H4 (cell line): ENCODE measurements at regions not wholly inside any gene's neighbourhood (a gene's known extent, or its start where the extent isn't known, plus 50 kb on each side); places are given as distances from the start of the nearest gene placed in this dataset.

Experiments used
- DNase-seq: peaks from one replicate; pipeline ENCODE4 v3.0.0-alpha.2; 2015; ENCODE audit warnings: low spot score

DNA sequence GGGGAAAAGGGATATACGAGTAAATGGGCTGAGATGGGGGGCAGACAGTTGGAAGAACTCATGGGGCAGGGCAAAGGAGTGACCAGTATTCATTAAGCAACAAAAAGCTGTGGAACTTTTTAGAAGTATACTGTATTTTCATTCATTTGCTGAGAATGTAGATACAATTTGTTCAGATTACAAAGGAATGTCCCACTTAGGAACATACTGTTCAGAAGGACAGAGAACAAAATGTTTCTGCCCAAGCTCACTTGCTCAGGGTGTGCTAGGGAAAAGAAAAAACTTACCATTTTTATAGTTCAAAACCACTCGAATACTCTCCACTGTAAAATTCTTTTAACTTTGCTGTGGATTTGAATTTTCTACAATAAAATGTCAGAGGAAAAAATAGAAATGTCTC, 135.2 kb upstream of the AFF2 start:
- no peak for DNase-seq

DNA sequence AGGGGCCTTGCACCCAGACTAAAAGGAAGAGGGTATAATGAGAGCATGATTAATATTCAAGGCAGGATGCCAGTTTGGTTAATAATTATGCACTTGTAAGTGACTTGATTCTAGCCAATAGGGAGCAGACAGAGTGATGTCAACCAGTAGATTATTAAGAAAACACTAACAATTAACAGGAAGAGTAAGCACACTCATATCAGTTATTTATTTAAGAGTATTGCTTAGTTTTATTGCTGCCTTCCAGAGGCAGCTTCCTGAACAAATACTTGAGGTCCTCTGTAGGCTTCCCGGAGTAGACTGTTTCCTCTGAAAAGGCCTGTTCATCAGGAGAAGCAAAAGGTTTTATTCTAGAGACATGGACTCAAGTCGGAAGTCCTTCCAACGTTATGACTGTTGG, 129.1 kb upstream of the AFF2 start:
- no peak for DNase-seq

DNA sequence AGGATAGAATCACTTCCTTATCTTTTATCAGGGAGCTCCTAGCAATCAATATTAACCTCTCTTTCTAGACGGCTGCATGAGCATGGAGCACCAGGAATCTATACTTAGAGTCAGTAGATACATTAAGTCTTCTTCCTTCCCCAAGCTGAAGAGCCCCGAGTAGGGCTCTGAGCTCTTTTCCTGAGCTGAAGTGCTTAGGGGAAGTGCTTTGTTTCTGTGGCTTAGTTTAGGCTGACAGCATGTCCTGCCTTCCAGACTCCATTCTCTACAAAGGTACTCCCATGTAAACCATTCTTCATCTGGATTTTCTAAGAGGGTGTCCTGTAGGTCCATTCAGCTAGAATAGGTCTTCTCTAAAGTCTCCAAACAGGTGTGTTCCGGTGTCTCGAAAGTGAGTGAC, 127.5 kb upstream of the AFF2 start:
- no peak for DNase-seq

DNA sequence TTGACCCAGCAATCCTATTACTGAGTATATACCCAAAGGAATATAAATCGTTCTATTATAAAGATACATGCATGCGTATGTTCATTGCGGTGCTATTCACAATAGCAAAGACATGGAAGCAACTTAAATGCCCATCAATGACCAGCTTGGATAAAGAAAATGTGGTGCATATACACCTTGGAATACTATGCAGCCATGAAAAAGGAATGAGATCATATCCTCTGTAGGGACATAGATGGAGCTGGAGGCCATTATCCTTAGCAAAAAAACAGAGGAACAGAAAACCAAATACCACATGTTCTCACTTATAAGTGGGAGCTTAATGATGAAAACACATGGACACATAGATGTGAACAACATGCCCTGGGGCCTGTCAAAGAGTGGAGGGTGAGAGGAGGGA, 124.1 kb upstream of the AFF2 start:
- DNase-seq, result no peak

DNA sequence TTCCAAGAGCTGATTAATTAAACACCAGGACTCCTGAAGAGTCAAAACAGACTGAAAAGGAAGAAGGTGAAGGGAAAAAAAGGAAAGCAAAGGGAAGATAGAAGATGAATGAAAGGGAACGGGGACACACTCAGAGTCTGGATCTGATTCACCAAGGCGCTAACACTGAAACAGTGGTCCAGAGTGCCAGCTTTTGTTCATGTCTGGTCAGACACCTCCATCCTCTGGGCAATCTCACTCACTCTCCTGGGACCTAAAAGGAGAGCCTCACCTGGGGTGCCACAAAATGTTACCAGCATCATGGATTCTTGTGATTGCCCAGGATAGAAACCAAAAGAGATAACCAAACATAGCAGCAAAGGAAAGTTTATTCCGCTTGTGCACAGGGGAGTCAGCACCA, 120.3 kb upstream of the AFF2 start:
- no peak for DNase-seq

DNA sequence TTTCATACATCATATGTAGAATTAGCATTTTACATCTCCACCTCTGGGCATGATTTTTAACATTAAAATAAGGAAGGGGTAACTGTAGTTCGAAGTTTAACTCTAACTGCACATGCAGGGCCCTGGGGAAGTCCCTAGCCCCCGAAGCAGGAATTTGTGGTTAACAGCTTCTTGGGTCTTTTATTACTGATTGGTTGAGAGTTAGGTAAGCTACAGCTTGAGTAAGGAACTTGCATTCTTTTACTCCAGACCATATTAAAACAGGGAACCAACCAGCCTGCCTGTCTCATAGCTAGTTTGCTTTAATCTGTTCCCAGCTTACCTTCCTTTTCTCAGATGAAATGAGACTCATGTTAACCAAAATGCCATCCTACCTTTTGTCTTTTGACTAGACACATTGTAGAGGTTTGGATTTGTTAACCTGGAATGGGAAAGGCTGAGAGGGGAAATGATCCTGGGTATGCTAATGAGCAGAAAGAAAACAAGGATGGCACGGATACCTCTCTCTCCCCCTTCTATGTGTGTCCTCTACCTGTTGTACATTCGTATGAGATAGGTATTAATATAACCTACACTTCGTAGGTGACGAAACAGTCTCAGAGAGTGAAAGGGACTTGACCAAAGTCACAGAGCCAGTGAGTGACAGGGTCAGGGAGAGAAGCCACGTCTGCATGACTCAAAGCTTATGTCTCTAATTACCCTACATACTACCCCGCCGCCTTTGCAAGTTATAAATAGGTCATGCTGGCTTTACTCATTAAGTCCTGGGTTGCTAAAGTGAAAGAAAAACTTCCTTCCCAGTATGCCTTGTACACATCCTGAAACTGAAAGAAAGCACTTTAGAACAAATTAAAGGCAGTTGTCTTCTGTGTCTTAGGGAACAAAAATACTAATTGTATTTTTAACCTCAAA, 119.5 kb upstream of the AFF2 start:
- DNase-seq, result peak; percentile 13

DNA sequence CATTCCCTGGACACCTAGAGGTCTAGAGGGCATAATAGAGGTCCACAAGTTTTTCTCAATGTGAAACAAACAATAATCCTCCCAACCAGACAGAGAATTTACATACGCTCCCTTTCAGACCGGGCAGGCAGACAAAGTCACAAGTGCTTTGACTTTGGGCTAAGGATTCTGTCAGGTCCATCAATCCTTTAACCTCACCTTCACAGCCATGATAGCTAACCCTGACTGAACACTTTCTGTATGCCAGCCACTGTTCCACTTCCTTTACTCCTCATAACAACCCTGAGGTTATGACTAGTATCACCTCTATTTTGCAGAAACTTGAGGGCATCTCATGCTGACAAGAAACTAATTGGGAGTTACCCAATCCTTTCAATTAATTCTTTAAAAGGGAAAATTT, 118.8 kb upstream of the AFF2 start:
- no peak for DNase-seq

DNA sequence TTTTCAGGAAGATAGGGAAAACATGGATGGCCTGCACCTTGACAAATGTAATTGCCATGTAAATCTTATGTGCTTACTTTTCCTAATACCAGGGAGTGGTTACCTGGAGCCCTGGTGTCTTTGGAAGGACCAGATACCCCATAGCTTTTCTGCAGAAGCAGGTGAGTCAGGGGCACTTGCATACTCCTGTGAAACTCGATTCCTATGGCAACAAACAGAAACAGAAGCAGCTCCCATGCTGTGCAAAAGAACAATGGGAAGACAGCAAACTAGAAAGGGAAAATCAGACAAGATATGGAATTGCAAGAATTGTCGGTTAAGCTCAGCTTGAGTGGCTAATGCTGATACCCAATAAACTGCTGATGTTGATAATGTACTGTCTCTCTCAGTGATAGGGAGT, 117.4 kb upstream of the AFF2 start:
- DNase-seq, result no peak

DNA sequence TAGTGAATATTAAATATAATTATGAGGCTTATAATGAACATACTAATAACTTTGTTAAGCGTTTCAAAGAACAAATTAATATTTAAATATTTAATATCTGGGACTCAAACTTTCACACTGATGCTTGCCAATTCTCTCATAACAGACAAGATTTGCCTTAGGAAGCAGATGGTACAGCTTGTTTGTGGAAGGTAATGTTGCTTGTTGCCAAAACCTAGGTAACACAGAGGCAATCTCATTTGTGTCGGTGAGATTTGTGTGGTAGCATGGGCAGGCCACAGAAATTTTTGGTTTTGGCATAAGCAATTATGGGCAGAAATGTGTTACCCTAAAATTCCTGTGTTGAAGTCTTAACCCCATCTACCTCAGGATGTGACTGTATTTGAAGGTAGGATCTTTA, 114.9 kb upstream of the AFF2 start:
- no peak for DNase-seq

DNA sequence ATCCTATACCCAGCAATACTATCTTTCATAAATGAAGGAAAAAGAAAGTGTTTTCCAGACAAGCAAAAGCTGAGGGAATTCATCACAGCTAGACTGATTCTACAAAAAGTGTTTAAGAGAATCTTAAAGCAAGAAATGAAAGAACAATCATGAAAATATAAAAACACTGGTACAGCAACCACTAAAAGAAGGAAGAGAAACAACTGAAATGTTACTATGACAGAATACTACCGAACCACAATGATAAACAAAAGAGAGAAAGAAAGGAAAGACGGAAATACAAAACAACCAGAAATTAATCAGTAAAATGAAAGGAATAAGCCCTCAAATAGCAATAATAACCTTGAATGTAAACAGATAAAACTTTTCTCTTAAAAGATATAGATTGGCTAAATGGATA, 110.8 kb upstream of the AFF2 start:
- DNase-seq, result no peak

DNA sequence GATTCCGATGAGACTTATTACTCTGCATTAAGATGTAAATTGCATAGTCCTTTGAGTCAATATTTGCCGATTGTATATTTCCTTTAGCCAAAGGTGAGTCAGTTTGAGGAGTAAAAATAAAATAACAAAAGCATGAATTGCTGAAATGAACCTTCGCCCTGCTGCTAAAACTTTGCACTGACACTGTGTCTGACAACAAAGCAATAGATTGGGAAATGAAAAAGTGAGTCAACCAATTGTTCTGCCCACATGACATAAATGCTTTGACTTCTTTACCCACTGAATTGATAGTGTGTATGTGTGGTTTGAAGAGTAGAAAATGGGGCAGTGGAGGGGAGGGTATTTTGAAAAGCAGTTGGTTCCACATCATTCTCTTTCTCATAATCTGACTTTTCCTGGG, 88.4 kb upstream of the AFF2 start:
- no peak for DNase-seq

DNA sequence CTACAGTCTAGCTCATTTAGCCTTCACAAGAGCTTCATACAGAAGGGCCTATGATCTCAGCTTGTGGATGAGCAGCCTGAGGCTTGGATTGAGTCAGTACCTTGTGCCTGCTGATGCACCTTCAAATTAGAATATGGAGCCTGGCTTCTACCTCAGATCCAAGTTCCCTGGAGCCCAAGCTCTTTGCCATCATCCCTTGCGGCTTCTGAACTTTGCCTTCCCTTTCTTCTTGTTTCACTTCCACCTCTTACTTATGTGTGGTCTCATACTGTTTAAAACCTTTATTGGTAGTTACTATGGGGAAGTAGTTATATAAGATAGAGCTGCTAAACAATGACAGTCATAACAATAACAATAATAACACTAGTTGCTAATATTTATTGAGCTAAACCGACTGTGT, 84.3 kb upstream of the AFF2 start:
- DNase-seq, result no peak

DNA sequence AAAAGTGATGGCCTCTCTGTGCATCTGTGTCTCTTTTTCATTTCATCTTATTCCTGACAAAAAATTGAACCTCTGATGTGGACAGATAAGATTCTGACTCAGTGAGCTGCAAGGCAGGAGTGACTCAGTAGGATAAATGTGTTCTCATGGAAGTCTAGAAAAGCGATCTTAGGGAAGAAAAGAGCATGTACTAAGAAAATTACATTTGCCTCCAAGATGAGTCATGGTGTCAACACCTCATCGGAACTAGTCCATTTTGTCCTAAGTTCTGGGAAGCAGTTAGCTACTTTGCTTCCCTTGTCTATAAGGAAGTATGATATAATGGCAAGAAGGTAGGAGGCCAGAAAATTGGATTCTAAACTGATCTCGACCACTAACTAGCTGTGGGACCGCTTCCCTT, 83.5 kb upstream of the AFF2 start:
- no peak for DNase-seq

DNA sequence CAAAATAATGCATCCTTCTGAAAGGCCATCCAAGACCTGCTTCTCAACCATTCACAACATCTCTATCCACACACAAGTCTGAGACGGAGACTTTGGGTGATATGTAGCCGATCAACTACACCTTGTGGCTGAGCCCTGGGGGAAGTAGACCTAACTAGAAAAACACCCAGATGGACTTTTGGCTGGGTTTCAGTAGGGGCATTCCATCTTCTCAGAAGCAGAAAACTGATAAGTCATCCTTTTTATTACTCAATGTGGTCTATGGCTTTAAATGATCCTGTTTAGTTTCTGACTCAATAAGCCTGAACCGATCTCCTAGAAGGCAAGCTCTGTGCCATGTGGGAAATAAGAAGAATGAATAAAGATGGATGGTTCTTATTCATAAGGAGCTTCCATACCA, 82.5 kb upstream of the AFF2 start:
- no peak for DNase-seq

DNA sequence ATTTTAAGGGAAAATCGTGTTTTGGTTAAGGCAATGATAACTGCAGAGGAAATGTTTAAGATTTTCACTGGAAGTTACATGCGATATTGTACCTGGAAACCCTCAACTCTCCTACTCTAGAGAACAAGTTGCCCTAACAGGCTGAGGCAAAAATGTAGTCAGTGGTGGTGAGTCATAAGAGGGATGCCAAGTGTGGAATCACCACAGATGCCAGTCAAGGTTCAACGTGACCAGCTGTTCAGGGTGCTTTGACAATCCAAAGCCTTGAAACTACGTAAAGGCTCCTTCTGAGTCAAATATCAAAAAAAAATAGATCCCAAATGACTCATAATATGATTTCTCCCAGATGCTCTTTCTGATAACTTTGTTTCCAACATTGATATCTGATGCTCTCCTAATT, 77.9 kb upstream of the AFF2 start:
- DNase-seq, result no peak

DNA sequence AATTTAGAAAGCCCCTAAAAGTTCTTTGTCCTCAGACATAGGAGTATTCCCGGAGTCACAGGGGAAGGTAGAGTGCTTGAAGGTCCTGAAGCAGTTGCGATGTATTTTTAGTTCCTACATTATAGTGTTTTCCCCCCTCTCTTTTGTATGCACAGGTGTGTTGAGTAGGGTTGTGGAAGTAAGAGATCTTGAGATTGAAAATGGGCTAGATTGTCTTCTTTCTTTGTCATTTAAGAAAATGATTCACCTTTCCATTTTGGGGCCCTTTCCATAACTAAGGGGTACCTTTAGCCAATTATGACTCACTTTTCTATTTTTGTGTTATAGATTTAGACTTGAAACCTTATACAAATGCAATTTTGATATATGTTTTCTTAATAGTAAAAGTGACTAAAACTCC, 75.8 kb upstream of the AFF2 start:
- DNase-seq, result no peak

DNA sequence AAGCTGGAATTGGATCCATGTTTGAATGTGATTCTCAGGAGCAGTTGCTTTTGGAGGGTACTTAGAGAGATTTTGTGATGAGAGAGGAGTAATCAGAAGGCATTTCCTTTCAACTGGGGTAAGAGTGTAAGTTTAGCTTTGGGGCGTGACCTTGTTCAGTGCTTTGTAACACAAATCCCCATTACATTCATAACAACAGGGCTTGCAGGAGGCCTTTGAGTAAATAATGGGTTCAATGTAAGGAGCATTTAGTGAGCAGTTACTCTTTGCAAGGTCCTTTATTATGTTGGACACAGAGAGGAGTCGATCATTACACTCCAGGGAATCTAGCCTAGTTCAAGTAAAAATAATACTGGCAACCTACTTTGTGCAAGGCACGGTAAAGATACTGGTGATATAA, 74.0 kb upstream of the AFF2 start:
- no peak for DNase-seq

DNA sequence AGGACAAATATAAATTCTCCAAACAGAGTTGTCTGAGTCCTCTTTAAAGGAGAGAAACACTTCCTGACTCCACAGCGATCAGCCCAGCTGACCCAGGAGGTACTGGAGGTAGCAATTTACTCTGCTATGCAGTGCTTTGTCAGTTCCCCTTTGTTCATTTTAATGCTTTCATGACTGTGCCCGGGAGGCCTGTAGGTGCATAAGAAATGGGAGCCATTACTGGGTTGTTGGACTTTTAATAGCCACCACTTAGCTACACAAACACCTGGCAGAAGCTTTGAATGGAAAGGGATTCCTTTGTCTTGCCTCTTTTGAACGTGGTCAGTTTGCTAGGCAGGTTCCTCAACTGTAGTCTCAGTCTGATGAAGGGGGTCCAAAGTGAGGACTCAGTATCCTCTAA, 59.0 kb upstream of the AFF2 start:
- no peak for DNase-seq

DNA sequence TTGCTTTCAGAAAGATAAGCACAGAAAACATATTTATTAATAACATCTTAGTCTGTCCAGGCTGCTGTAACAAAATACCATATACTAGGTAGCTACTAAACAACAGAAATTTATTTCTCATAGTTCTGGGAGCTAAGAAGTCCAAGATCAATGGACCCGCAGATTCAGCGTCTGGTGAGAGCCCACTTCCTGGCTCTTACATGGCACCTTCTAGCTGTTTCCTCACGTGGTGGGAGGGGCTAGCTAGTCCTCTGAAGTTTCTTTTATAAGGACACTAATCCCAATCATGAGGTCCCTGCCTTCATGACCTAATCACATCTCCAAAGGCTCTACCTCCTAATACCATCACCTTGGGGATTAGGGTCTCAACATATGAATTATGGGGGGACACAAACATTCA, 57.2 kb upstream of the AFF2 start:
- DNase-seq, result no peak

DNA sequence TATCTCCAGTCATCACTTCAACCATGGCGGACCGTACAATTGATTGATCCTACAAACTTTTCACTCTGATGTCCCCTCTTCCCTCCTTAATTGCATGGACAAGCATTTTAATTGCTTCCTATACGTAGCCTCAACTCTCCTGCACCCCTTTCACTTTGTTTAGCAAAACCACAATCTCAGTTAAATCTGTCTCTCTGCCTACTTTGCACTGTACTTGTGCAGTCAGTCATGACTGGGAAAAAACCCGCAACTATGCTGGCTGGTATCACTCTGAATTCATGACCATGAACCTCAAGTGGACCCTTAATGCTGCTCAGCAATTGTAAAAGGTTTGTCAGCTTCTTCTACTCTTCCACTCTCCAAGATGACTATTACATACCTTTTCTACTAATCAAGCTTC, 51.7 kb upstream of the AFF2 start:
- DNase-seq, result no peak
